Hippocampal formation (tissue), 2 donors: ENCODE measurements at regions not wholly inside any gene's neighbourhood (a gene's known extent, or its start where the extent isn't known, plus 50 kb on each side); places are given as distances from the start of the nearest gene placed in this dataset.
A peak's percentile ranks its signal among the peaks of the same experiment; 100 is the strongest.
"Not testable (repeated sequence)": the region's sequence is repeated elsewhere in the genome, so short reads cannot be mapped to it uniquely, and the experiment has no call there.

Experiments used
- DNase-seq, 2 donors: peaks; one replicate each; lab custom pipeline; 2025; lab: John Stamatoyannopoulos, UW

DNA sequence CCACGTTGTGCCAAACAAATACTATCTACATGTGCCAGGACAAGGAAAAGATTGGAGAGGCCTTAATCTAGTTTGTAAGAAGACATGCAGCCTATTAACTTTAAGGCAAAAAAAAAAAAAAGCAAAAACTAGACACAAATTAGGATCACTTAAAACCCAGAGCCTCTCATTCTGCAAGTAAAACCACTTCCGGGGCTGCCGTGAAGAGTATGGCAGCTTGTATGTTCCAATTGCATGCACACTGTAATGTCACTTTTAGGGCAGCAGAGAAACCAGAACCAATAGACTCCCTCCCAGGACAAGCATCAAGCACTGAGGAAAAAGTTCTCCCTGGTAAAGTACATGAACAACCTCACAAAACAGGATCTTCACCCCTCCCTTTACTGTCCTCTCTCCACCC is 70.6 kb downstream of the RSL24D1 start:
- DNase-seq = no peak

DNA sequence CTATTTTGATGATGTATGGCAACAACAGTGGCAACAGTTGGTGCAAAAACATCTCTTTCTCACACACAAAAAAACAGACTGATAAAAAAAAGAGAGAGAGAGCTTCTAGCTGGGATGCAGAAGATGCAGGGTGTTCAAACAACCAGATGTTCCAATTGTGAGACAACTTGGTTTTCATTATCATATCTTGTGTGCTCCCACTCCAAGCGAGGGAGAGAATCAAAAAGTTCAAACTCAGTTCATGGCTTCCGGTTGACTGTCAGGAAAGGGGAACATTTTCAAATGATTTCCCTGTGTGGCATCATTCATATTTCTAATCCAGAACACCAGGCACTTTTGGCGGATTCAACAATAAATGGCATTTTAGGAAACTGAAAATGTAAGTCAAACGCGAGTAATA is 72.1 kb downstream of the RSL24D1 start:
- DNase-seq = no peak

DNA sequence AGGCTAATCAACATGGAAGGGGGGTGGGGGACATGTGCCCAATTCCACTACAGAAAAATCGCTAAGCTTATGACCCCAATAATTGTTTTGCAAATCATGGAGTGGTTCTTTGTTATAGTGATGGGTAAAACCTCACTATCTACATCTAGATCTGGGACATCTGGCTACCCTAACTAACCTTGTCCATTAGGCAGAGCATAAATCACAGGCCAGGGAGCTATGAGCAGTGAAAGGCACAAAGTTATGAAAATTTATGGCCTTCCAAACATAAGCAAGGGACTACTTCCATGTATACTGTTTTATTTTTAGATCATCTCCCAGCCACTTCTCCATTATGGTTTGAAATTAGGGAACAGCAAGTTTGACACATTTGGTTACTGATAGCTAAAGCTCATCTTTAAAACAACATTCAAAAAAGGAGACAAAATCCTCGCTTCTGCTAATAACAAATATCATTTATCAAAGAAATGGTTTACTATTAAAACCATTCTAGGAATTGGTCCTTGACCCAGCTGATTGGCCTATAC is 78.3 kb downstream of the RSL24D1 start:
- no peak for DNase-seq

DNA sequence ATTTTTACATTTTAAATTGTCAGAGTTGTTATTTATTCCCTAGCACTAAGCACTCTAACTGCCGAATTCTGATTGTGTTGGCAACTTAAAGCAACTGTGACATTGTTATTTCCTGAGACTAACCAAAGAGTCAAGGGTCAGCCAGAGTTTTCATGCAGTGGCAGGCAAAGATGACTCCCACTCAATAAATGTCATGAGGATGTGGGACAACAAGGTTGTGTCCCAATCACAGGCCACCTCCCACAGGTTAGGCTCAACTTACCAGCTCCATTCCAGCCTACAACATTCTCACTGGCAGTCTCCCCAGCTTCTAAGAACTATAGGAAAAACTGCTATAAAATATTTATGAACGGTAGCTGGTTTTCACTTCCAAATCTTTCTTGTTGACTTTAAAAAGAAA is 80.1 kb downstream of the RSL24D1 start:
- DNase-seq = no peak

DNA sequence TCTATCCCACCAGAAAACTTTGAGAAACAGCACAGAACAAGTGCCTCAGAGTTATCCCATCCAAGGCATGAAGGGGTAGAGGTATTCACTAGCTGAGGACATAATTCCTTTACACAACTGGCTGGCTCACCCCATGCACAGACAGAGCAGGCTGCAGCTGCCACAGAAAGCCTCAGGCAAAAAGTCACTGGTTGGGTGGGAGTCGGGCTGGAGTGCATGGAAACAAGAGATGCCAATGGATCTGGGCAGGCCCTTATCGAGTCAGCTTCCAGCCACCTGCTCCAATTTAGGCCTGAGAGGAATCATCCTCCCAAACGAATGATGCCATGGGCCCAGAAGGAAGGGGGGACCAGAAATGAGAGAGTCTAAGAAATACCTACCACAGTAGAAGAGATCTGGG is 83.0 kb downstream of the RSL24D1 start:
- DNase-seq = no peak

DNA sequence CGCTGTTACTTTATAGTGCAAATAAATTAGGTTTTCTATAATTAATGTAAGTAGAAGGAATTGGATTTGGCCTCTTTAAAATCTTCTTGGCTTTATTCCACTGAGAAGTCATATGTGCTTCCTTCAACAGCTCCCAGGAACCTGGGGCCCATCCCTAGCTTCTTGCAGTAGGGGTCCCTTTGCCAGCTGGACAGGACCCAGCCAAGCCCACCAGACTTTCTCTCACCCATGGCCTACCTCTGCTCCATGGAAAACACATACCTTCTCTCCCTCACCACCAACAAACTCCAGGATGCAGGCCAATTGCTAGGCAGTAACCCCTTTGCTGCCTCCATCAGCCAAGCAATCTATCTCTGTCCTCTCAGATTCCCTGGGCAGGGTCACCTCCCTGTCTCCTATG is 84.0 kb downstream of the RSL24D1 start:
- DNase-seq = no peak

DNA sequence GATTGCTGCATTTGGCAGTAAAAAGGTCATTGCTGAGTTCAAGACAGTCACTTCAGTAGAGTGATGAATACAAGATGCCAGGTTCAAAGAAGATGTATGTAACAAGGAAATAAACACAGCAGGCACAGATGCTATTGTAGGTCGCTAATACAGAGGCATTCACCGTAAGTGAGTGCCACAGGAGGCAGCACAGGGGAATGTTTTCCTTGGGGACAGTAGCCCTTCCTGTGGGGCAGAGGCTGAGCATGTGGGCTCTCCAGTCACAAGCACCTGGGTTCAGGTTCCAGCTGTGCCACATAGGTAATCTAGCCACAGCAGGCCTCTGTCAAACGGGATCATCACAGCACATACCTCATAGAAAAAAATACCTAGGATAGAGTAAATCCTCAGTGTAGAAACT is 86.3 kb downstream of the RSL24D1 start:
- DNase-seq = no peak

DNA sequence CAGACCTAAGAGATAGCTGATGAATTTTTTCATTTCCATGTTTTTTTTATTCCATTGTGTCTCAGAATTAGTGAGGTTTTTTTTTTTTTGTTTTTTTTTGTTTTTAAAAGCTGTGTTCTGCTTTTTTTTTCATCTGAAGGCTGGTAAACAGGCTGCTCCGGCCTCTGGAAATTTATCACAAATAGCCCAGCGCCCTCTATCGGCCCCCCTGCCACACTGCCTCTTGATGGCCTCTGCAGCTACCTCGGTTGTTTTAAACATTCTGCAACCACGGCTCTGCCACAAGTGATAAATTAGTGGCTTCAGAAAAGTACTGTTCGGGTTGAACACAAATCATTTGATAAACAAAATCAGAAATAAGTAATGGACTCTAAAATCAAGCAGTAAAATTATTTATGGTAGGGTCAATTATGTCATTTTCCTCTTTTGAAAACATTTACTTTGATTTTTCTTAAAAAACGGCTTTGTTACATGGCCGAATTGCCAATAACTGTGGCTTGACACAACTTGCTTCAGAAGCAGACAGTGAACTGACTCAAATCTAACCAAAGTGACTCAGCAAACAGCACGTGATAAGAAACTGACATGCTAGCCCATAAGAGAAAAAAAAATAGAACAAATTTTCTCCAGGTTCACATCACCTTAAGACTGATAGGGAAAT is 87.8 kb downstream of the RSL24D1 start:
- DNase-seq = peak; percentile 52 to 56

DNA sequence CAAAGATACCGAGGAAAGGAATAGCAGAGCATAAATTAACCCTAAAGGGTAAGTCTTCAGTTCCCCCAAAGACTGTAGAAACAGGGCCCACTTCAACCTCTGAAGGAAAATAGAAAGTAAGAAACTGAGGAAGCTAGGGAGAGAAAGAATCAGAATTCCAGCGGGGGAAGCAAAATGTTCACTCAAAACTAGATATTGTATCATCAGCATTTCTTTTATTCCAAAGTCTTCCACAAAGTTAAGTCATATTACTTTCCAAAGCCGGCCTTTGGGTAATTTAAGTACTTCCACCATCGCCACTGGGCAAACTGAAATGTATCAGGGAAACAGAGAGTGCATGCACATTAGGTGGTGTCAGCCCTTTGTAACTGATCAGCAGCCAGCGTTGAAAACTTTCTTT is 88.3 kb downstream of the RSL24D1 start:
- no peak for DNase-seq

DNA sequence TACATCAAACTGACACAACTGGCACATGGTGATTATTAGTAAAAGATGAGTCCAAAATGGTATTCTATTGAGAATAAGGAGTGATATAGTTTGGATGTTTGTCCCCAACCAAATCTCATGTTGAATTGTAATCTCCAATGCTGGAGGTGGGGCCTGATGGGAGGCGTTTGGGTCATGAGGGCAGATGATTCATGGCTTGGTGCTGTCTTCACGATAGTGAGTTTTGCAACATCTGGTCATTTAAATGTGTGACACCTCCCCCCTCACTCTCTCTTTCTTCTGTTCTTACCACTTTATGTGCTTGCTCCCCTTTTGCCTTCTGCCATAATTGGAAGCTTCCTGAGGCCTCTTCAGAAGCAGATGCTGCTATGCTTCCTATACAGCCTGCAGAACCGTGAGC is 90.6 kb downstream of the RSL24D1 start:
- no peak for DNase-seq

DNA sequence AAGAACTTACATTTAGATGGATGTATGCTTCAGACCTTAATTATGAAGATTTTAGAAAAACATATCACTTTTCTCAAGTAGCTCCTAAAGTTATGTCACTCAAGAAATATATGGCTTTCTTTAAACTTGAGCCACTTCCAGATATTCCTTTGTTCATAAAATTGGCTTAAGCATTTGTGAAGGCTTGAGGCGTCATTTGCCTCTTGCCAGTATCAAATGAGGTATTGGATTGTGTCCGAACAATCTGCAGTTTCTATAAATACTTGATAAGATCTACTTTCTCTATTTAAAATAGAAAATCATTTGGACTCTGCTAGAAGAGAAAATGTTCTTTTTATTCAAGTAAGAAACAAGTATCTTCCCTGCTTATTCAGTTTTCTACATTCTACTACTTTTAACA is 102.6 kb downstream of the RSL24D1 start:
- DNase-seq = no peak

DNA sequence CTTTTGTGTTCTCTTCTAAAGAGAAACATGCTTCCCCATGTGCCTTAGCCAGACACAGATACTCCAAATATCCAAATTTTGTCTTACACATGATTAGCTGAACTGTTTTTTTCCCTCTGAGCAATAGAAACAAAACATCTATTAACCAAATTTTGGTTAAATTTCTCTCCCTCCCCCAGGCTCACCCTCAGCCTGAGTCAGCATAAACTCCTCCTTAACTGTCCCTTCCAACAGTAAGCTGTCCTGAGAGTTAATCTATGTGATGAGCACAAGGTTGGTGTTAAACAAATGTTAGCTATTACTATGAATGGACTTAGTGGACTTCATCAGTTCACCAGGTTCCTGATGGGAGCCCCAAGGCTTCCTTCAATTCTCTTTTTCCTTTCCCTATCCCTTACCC is 108.5 kb downstream of the RSL24D1 start:
- no peak for DNase-seq

DNA sequence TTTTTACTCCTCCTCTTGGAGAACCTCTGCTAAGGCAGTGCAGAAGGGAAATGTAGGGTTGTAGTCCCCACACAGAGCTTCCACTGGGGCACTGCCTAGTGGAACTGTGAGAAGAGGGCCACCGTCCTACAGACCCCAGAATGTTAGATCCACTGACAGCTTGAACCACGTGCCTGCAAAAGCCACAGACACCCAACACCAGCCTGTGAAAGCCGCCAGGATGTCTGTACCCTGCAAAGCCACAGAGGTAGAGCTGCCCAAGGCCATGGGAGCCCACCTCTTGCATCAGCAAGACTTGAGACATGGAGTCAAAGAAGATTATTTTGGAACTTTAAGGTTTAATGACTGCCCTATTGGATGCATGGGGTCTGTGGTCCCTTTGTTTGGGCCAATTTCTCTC is 112.1 kb downstream of the RSL24D1 start:
- no peak for DNase-seq

DNA sequence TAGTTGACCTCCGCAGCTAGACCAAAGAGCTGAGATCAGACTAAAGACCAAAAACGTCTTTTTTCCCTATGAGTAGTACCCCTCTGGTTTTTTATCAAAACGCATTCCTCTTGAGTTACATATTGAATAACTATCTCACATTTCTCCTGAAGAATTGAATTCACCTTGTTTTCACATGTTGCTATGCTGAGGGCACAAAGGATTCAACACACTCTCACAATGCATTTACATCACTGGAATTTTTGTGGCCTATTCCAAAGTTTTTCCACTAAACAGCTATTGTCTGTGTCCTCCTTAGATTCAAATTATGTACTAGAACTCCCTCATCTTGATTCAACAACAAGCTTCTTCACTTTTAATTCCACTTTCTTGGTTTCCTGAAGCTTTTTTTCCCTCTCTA is 112.5 kb downstream of the RSL24D1 start:
- no peak for DNase-seq

DNA sequence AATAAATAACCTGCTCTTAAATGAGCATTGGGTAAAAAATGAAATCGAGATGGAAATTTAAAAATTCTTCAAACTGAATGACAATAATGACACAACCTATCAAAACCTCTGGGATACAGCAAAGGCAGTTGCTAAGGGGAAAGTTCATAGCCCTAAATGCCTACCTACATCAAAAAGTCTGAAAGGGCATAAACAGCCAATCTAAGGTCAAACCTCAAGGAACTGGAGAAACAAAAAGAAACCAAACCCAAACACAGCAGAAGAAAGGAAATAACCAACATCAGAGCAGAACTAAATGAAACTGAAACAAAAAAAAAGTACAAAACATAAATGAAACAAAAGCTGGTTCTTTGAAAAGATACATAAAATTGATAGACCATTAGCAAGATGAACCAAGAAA is 119.7 kb downstream of the RSL24D1 start:
- DNase-seq = not testable (repeated sequence)

DNA sequence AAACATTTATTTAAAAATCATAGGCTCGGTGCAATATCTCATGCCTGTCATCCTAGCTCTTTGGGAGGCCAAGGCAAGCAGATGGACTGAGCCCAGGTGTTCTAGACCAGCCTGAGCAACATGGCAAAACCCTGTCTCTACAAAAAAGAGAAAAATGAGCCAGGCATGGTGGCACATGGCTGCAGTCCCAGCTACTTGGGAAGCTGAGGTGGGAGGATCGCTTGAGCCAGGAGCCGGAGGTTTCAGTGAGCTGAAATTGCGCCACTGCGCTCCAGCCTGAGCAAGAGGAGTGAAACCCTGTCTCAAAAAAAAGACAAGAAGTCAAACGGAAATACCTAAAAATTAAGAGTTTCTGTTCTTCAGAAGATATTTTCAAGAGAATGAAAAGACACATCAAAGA is 122.3 kb downstream of the RSL24D1 start:
- no peak for DNase-seq

DNA sequence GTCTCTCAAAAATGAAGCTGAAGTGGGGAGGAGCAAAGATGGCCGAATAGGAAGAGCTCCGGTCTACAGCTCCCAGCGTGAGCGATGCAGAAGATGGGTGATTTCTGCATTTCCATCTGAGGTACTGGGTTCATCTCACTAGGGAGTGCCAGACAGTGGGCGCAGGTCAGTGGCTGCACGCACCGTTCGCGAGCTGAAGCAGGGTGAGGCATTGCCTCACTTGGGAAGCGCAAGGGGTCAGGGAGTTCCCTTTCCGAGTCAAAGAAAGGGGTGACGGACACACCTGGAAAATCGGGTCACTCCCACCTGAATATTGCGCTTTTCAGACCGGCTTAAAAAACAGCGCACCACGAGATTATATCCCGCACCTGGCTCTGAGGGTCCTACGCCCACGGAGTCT is 132.8 kb downstream of the RSL24D1 start:
- not testable (repeated sequence) for DNase-seq

DNA sequence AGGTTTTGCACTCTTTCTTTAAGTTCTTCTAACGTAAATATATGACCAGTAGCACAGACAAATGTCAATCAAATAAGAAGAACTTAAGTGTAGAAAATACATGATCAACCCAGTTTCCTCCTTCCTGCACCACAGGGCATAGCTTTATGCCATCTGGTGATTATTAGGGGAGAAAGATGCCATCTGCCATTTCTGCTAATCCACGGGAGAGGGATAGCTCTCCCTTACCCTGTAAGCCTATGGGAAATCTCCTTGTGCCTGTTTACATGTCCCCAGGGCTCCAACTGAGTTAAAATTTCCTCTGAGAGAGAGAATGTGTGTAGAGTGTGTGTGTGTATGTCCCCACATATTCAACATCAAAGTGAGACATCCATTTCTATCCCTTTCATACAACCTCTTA is 135.9 kb downstream of the RSL24D1 start:
- no peak for DNase-seq

DNA sequence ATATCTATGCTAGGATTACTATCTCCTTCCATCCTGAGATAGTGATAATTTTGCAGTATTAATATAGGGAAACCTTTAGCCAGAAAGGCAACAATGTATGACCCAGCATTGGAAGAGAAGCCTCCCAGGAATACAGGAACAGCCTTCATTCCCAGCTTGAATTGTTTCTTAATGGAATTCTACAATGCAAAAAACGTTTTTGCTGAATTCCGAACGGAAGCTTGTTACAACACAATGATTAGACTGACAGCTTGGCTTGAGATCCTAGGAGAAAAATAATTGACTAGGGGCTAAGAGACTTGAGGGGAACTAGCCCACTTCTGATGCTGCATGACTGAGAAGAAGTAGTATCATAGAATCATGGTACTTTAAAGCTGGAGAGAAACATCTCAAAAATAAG is 140.2 kb downstream of the RSL24D1 start:
- DNase-seq = no peak

DNA sequence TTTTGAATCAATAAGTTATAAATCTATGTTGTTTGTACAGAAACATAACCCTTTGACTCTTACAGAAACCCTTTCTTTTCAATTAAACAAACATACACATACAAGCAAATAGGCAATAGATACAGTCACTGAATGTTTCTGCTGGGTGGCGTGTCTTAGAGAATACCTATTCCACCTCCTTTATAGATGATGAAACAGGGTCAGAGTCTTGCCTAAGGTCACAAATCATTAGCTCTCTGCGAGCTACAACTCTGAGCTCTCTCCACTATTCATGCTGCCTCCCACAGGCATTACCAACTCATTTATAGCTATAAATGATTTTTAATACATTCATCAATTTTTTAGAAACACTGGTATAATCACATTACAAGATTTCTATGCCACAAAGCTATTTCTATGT is 152.6 kb downstream of the RSL24D1 start:
- no peak for DNase-seq

DNA sequence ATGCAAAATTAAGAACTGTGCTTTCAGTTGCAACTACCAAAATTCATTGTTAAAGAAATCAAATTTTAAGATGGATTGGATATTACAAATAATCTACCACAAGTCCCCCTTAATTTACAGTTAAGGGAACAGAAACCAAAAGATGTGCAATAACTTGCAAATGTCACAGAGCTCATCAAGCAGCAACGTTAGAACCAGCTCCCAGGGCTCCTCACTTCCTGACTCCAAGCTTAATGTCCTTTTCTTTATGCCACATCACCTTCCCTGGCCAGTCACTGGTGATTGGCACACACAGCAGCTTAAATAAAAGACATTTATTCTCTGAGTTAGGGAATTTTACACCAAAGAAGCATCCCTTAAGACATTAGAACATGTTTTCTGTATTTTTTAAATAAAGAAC is 159.7 kb downstream of the RSL24D1 start:
- DNase-seq = no peak

DNA sequence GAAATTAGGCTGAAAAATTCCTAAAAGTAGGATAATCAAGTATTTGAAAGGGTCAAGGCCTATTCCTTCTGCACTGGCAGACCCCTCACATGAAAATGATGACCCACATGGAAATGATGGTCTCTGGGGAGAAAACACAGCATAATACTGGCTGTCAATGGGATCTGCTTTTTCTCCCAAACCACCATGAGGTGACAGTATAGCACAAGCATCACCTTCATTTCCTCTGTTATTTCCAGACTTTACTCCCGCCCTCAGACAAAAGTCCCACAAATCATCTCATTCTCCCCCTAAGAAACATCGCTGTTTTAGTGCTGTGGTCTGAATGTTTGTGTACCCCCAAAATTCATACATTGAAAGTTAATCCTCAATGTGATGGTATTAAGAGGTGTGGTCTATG is 161.0 kb downstream of the RSL24D1 start:
- no peak for DNase-seq

DNA sequence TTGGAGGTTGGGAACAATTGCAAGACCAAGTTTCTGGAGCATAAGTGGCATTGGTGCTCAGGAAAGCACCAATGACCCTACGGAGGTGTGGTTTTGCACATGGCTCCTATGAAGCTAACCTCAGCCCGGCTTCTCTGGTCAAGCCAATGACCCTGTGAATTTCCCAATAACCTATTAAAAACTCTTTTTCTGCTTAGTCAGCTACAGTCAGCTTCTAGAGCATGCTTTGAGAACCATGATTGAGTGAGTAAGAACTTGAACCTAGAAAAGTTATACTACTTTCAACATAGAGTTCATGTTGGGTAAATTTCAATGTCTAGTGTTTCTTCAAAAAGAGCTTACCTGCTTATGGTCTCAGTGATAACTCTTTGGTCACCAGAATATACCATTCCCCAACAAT is 163.2 kb downstream of the RSL24D1 start:
- no peak for DNase-seq

DNA sequence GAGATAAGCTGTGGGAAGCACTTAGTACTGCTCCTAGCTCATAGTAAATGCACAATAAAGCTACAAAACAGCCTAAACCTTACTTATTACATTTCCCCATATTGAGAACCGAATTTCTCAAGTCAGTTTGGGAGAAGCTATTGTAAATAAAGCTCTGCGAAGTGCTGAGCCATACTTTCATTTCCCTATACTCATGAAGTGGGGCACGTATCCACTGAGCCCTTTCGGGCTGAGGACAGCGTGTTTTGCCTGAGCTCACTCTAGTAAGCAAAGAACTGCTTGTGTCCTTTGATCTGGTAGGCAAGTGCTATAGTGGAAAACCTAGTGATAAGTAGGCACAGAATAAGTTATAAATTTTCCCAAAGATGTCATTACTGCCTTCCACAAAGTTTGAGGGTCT is 165.0 kb downstream of the RSL24D1 start:
- peak in 1 of 2 donors; percentile 9 for DNase-seq
